ENCODE measurements at regions not wholly inside any gene's neighbourhood (a gene's known extent, or its start where the extent isn't known, plus 50 kb on each side); places are given as distances from the start of the nearest gene placed in this dataset.

GRCh38 chr2:59490994-59491393 is 1062.5 kb downstream of the BCL11A start:
- TF ChIP-seq SUZ12 (IDR thresholded peaks at IDR 0.05; ENCODE audit: extremely low read depth, insufficient read depth, insufficient read length) (no peak), YY1 (IDR thresholded peaks at IDR 0.05; ENCODE audit: insufficient read depth, insufficient read length) (no peak)
